Upper lobe of left lung (tissue), 6 donors: ENCODE measurements at regions not wholly inside any gene's neighbourhood (a gene's known extent, or its start where the extent isn't known, plus 50 kb on each side); places are given as distances from the start of the nearest gene placed in this dataset.

Experiments
- ATAC-seq, 2 donors: fragments of 200-7000 bp; cut with Tn5 transposase; one replicate each; pipeline ENCODE4 v1.9.1; 2022; ENCODE audit warnings: mild to moderate bottlenecking in 2 of 2, moderate library complexity in 2 of 2; ENCODE audit not compliant: low FRiP score in 2 of 2
- DNase-seq, 2 donors: peaks; one replicate each; pipeline ENCODE4 v3.0.0-alpha.2; 2019 to 2020
- H3K27ac ChIP-seq, 4 donors: fragments of 200-600 bp; sonication (generic); one replicate each; pipeline ENCODE4 v1.5.1; 2016 to 2019
- H3K27me3 ChIP-seq, 4 donors: fragments of 200-600 bp; sonication (generic); one replicate each; pipeline ENCODE4 v1.5.1; 2017 to 2019
- H3K36me3 ChIP-seq, 4 donors: fragments of 200-600 bp; sonication (generic); one replicate each; pipeline ENCODE4 v1.5.1; 2016 to 2019
- H3K4me1 ChIP-seq, 4 donors: fragments of 200-600 bp; sonication (generic); one replicate each; pipeline ENCODE4 v1.5.1; 2018 to 2019
- H3K4me3 ChIP-seq, 4 donors: fragments of 200-600 bp; sonication (generic); one replicate each; pipeline ENCODE4 v1.5.1; 2017 to 2019; ENCODE audit warnings: mild to moderate bottlenecking in 2 of 4, moderate library complexity in 1 of 4
- H3K9me3 ChIP-seq, 4 donors: fragments of 200-600 bp; sonication (generic); one replicate each; pipeline ENCODE4 v1.5.1; 2018 to 2019
- CTCF ChIP-seq, 6 experiments: fragments of 450-650 bp in 4 of 6; fragments of 200-600 bp in 2 of 6; sonication (generic) in 2 of 6; IDR thresholded peaks; one replicate each; pipeline ENCODE4 v1.5.1; 2016 to 2019; ENCODE audit warnings: antibody characterized with exemption in 6 of 6
- EP300 ChIP-seq, 4 donors: sonication (generic); formaldehyde crosslinking; IDR thresholded peaks; one replicate each; pipeline ENCODE4 v1.5.1; 2017; ENCODE audit warnings: antibody characterized with exemption in 4 of 4, control low read depth in 2 of 4
- POLR2A ChIP-seq, 4 donors: fragments of 450-650 bp; IDR thresholded peaks; one replicate each; pipeline ENCODE4 v1.5.1; 2016 to 2017; ENCODE audit warnings: antibody characterized with exemption in 4 of 4, mild to moderate bottlenecking in 2 of 4
- POLR2AphosphoS5 ChIP-seq, 2 donors: sonication (generic); formaldehyde crosslinking; IDR thresholded peaks; one replicate each; pipeline ENCODE4 v1.5.1; 2017; ENCODE audit warnings: antibody characterized with exemption in 2 of 2
- WGBS, 2 donors: methylation state at CpG; one replicate each; pipeline ENCODE4 v1.1.5; 2017 to 2018; 5-methylcytosine and 5-hydroxymethylcytosine counted together
- donor health status: DM: no; HTN: no; CAD: no; lungs with moderate emphysema.
- donor health status: DM: no; HTN: yes; CAD: no; lungs with severe emphysema.

GRCh38 chr2:239735131-239735828, 289.9 kb downstream of the NDUFA10 start:
- no peak overlapping the region for H3K27ac ChIP-seq
- H3K36me3 ChIP-seq = no peaks in the 10 kb centered on the region
- no peaks in the 10 kb centered on the region for H3K27me3 ChIP-seq
- TF ChIP-seq POLR2A (IDR thresholded peaks at IDR 0.05) = no peak
- no peak for TF ChIP-seq EP300 (IDR thresholded peaks at IDR 0.05)
- no peak for TF ChIP-seq CTCF (IDR thresholded peaks at IDR 0.05)
- no peak for TF ChIP-seq POLR2AphosphoS5 (IDR thresholded peaks at IDR 0.05)
- DNase-seq = peak in 1 of 2 donors; percentile 61
- ATAC-seq = peak in 1 of 2 donors; percentile 29
- no peaks in the 10 kb centered on the region for H3K4me1 ChIP-seq
- WGBS, 2 donors = 73 to 82% methylated on average over 4 to 22 of the region's 23 CpGs
- H3K4me3 ChIP-seq = no peak overlapping the region
- no peaks in the 10 kb centered on the region for H3K9me3 ChIP-seq

- no peak overlapping the region for H3K27ac ChIP-seq
- no peaks in the 10 kb centered on the region for H3K27me3 ChIP-seq
- no peaks in the 10 kb centered on the region for H3K4me1 ChIP-seq
- no peak overlapping the region for H3K4me3 ChIP-seq
- no peaks in the 10 kb centered on the region for H3K9me3 ChIP-seq
- peak in 1 of 2 donors; percentile 40 for DNase-seq
- TF ChIP-seq POLR2A (IDR thresholded peaks at IDR 0.05) = no peak
- TF ChIP-seq POLR2AphosphoS5 (IDR thresholded peaks at IDR 0.05) = no peak
- no peak for TF ChIP-seq EP300 (IDR thresholded peaks at IDR 0.05)
- no peak for TF ChIP-seq CTCF (IDR thresholded peaks at IDR 0.05)
- H3K36me3 ChIP-seq = no peaks in the 10 kb centered on the region
- no peak for ATAC-seq
- WGBS, 2 donors = 82 to 91% methylated on average over 6 to 7 of the region's 8 CpGs
Measured at GRCh38 chr2:239734436-239735005, 290.6 kb downstream of the NDUFA10 start.

- no peaks in the 10 kb centered on the region for H3K27me3 ChIP-seq
- no peak overlapping the region for H3K27ac ChIP-seq
- DNase-seq = no peak
- WGBS, 2 donors = 70 to 80% methylated on average over 5 to 6 of the region's 6 CpGs
- ATAC-seq = no peak
- H3K9me3 ChIP-seq = no peaks in the 10 kb centered on the region
- H3K36me3 ChIP-seq = no peaks in the 10 kb centered on the region
- no peak overlapping the region for H3K4me3 ChIP-seq
- no peaks in the 10 kb centered on the region for H3K4me1 ChIP-seq
- no peak for TF ChIP-seq CTCF (IDR thresholded peaks at IDR 0.05)
- TF ChIP-seq EP300 (IDR thresholded peaks at IDR 0.05) = no peak
- no peak for TF ChIP-seq POLR2A (IDR thresholded peaks at IDR 0.05)
- TF ChIP-seq POLR2AphosphoS5 (IDR thresholded peaks at IDR 0.05) = no peak
Measured at GRCh38 chr2:239732666-239733010, 292.5 kb downstream of the NDUFA10 start.

GRCh38 chr2:239731998-239732665, 293.0 kb downstream of the NDUFA10 start:
- 89 to 97% methylated on average over 2 to 6 of the region's 6 CpGs for WGBS, 2 donors
- Histone ChIP-seq H3K4me3 (no peak overlapping the region), H3K36me3 (no peaks in the 10 kb centered on the region), H3K4me1 (no peaks in the 10 kb centered on the region), H3K27me3 (no peaks in the 10 kb centered on the region), H3K9me3 (no peaks in the 10 kb centered on the region), H3K27ac (no peak overlapping the region)
- ATAC-seq = no peak
- no peak for DNase-seq
- TF ChIP-seq CTCF (IDR thresholded peaks at IDR 0.05) = no peak
- no peak for TF ChIP-seq POLR2AphosphoS5 (IDR thresholded peaks at IDR 0.05)
- no peak for TF ChIP-seq EP300 (IDR thresholded peaks at IDR 0.05)
- TF ChIP-seq POLR2A (IDR thresholded peaks at IDR 0.05) = no peak
